Cardiac fibroblast (primary cell): ENCODE measurements at regions not wholly inside any gene's neighbourhood (a gene's known extent, or its start where the extent isn't known, plus 50 kb on each side); places are given as distances from the start of the nearest gene placed in this dataset.
A peak's percentile ranks its signal among the peaks of the same experiment; 100 is the strongest.
"Not testable (repeated sequence)": the region's sequence is repeated elsewhere in the genome, so short reads cannot be mapped to it uniquely, and the experiment has no call there.

Experiments used
- DNase-seq, 2 donors: peaks; one replicate each; pipeline versions ENCODE4 v3.0.0 to v3.0.0-alpha.2; 2010; ENCODE audit warnings: low read depth in 2 of 2
- H3K4me3 ChIP-seq, 2 donors: replicated peaks in 1 of 2; 1 replicate in 1 of 2; 2 replicates in 1 of 2; pipeline ENCODE4 v1.5.1; 2011; ENCODE audit warnings: low read depth in 2 of 2, low read length in 2 of 2, mild to moderate bottlenecking in 2 of 2, moderate library complexity in 1 of 2
- CTCF ChIP-seq: IDR thresholded peaks from one replicate; pipeline ENCODE4 v1.5.1; 2011; ENCODE audit warnings: low read depth, mild to moderate bottlenecking, low read length, inconsistent platforms

DNA sequence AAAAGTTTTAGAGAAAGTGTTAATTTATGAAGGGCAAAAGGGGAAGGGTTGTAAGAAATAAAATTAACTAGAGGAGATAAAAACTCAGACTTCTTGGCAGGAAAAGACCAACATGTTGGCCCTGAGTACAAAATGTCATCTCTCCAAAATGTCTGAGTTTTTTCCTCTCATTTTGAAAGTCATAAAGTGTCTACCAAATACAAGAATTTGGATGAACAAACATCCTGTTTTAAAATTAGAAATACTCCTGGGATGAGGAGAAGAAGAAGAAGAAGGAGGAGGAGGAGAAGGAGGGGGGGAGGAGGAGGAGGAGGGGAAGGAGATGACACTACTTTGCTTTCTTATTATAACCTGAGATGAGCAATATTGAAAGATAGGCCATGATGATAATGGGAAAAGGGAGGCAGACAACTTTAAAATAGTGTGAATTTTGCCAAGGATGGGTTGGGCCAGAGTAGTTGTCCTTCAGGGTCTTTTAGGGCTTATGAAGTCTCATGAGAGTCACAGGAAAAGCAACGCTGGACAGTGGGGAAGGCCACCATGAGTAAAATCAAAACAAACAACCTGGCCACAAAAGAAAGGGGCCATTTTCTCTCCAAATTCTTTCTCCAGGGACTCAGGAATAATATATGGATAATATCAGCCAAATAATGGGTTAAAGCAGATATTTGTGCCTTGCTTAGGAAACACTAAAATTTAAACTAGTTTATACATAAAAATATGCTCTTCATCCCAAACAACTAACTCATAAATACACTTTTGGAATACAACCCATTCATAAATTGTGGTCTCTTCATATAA, 632.9 kb downstream of the EPHA3 start:
- peak in 1 of 2 donors; percentile 1 for DNase-seq
- no peak overlapping the region for H3K4me3 ChIP-seq
- TF ChIP-seq CTCF = no peak

GRCh38 chr3:89740881-89741177, 633.4 kb downstream of the EPHA3 start:
- no peak for TF ChIP-seq CTCF
- DNase-seq = peak in 1 of 2 donors; percentile 42
- no peak overlapping the region for H3K4me3 ChIP-seq

DNA sequence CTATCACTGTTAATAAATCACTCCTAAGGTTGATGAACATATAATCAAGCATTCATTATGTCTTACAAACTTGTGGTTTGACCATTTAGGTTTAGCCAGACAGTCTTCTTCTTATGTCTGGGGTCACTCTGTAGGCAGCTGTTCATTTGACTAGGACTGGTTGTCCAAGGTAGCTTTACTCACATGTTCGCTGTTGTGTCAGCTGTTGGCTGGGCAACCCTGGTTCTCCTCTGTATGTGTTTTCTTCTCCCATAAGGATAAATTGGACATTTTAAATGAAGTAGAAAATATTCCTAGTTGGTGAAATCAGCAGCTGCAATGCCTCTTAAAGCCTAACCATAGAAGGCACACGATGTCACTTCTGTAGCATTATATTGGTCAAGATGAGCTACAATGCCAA, 635.1 kb downstream of the EPHA3 start:
- TF ChIP-seq CTCF = no peak
- DNase-seq = no peak
- H3K4me3 ChIP-seq = no peak overlapping the region

DNA sequence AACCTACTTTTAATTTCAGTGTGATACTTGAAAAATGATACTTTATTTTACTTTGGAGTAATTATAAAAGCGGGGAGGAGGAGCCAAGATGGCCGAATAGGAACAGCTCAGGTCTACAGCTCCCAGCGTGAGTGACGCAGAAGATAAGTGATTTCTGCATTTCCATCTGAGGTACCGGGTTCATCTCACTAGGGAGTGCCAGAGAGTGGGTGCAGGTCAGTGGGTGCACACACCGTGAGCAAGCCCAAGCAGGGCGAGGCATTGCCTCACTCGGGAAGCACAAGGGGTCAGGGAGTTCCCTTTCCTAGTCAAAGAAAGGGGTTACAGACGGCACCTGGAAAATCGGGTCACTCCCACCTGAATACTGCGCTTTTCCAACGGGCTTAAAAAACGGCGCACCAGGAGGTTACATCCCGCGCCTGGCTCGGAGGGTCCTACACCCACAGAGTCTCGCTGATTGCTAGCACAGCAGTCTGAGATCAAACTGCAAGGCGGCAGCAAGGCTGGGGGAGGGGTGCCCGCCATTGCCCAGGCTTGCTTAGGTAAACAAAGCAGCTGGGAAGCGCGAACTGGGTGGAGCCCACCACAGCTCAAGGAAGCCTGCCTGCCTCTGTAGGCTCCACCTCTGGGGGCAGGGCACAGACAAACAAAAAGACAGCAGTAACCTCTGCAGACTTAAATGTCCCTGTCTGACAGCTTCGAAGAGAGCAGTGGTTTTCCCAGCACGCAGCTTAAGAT, 640.3 kb downstream of the EPHA3 start:
- not testable (repeated sequence) for H3K4me3 ChIP-seq, DNase-seq

GRCh38 chr3:89762405-89762804, 655.0 kb downstream of the EPHA3 start:
- H3K4me3 ChIP-seq = no peak overlapping the region
- no peak for DNase-seq
- no peak for TF ChIP-seq CTCF

DNA sequence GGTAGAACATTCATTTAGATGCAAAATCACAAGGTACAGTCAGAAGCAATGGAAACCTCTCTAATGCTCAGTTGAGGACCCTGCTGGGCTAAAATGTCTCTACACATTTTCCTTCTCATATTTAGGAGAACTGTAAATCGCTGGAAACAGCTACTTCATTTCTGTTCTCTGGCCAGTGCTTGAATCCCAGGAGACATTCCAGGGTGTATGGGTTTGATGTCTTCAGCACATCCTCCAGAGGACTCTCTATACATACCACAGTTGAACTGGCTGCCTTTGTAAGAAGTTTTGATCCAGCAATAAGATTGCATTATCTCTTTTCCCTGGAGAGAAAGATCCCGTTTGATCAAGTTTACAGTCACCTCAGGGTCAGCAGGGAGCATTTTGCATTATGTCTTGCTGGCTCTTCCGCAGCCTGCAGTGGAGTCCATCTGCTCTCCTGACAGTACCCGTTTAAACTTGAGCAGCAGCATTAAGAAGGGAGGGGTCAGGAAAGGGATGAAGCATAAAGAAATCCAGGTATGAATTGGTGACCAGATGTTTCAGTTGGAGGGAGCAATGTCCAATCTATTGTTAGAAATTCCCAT, 676.0 kb downstream of the EPHA3 start:
- no peak overlapping the region for H3K4me3 ChIP-seq
- TF ChIP-seq CTCF = no peak
- DNase-seq = no peak

- no peak for TF ChIP-seq CTCF
- H3K4me3 ChIP-seq = no peak overlapping the region
- no peak for DNase-seq
These were observed 680.1 kb downstream of the EPHA3 start for GRCh38 chr3:89787485-89787884.
